ENCODE measurements at regions not wholly inside any gene's neighbourhood (a gene's known extent, or its start where the extent isn't known, plus 50 kb on each side); places are given as distances from the start of the nearest gene placed in this dataset.

GRCh38 chr6:155523821-155524651, 68.4 kb upstream of the NOX3 start:
- no peak for DNase-seq (ENCODE audit: low spot score)

- DNase-seq (ENCODE audit: low spot score), result no peak
Measured at GRCh38 chr6:155521719-155522118, 66.1 kb upstream of the NOX3 start.

- DNase-seq (ENCODE audit: low spot score), result no peak
Measured at GRCh38 chr6:155520078-155520477, 64.4 kb upstream of the NOX3 start.

DNA sequence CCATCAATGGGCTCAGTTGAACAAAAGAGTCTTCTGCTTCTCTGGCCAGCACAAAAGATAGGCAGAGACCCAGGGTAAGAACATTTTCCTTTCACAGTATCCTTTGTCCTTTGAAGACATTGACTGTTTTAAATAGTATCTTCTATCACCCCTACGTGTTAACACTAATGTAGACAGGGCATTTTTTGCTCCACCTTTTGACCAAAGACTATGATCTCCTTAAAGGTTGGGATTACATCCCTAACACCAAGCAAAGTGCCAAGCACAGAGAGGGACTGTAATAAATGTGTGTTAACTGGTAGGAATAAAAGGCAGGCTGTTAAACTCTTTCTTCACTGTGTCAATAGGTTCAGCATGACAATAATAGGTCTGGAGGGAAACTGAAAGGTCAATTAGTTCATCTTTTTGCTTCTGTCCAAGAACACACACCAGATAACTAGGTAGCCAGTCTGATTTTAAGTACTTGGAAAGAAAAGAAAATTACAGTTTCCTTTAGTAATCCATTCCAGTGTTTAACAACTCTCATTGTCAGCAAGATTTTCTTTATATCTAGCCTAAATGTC, 63.6 kb upstream of the NOX3 start:
- no peak for DNase-seq (ENCODE audit: low spot score)

DNA sequence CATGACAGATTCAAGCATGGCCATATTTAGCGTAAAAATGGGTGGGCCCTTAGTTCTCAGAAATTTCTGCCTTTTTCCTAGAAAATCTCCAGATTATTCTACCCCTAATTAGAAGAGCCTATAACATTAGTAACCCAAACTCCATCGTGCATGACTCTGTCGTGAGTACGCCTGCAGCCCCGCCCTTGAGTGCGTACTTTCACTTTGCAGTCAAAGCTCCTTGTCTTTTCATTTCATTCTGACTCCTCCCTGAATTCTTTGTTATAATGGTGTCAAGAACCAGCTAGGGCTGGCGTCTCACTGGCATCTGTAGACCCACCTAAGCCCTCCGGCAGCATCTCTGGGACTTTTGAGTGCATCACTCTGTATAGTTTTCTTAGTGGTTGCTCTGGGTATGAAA, 61.7 kb upstream of the NOX3 start:
- DNase-seq (ENCODE audit: low spot score), result no peak

- DNase-seq (ENCODE audit: low spot score), result no peak
Measured at GRCh38 chr6:155510879-155511278, 55.2 kb upstream of the NOX3 start.

DNA sequence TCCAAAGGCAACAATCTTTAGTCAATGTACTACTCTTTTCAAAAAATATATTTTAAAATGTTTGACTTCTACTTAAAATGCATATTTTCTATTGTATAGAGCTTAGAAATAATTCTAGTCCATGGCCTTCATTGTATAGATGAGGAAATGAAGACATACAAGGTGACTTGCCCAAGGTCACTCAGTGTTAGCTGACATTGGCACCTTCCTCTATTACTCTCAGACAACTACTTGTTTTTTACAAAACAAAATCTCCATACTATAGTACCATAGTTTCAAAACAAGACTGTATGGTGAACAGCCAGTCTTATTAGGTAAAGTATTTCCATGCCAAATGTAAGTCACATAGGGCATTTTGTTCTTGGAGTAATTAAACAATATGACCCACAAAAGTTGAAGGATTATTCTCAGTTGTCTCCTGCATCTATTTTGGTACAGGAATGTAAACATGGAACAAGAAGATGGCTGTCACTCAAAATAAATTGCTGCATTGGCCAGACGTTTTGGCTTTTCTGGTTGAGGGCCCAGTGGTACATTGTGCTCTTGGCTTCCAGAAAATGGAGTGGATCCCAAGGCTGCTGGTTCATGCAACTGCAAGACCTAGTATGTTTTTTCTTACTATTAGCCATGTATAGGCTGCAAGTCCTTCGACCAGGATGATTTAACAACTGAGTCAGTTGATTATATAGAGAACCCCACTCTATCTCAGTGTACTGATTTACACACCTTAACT, 54.3 kb upstream of the NOX3 start:
- no peak for DNase-seq (ENCODE audit: low spot score)

DNA sequence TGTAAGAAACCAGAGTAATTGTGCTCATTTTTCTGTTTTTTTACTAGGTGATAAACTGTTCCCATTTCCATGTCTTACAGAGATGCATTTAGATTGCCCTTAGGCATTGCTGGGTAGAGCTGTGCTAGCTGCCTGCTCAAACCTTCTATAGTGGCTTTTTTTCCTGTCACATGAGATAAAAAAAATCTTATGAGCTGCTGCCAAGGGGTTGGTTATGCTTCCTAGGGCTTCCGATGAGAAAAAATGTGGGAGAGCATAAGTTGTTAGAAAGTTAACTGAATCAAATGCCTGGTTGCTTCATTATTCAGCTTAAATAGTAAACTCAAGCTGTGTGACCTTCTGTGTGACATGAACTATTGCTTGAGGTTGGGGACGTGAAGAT, 50.0 kb upstream of the NOX3 start:
- no peak for DNase-seq (ENCODE audit: low spot score)
